Ectodermal cell (in vitro differentiated cells): ENCODE measurements at regions not wholly inside any gene's neighbourhood (a gene's known extent, or its start where the extent isn't known, plus 50 kb on each side); places are given as distances from the start of the nearest gene placed in this dataset.

ENCODE experiments used
- H3K27ac ChIP-seq: 2 replicates; pipeline ENCODE4 v1.7.0; 2013; ENCODE audit warnings: mild to moderate bottlenecking, low read depth, low read length; ENCODE audit not compliant: insufficient read depth, poor library complexity, severe bottlenecking
- H3K27me3 ChIP-seq: 2 replicates; pipeline ENCODE4 v1.7.0; 2013; ENCODE audit warnings: mild to moderate bottlenecking, low read length; ENCODE audit not compliant: insufficient read depth, control insufficient read depth, poor library complexity, severe bottlenecking
- H3K36me3 ChIP-seq: one replicate; pipeline ENCODE4 v1.7.0; 2013; ENCODE audit warnings: low read length; ENCODE audit not compliant: control insufficient read depth, insufficient read depth
- H3K4me1 ChIP-seq: one replicate; pipeline ENCODE4 v1.7.0; 2013; ENCODE audit warnings: low read length; ENCODE audit not compliant: control insufficient read depth, insufficient read depth
- H3K4me3 ChIP-seq: 2 replicates; pipeline ENCODE4 v1.7.0; 2013; ENCODE audit warnings: low read depth, low read length, control low read depth; ENCODE audit not compliant: insufficient read depth
- H3K9me3 ChIP-seq: 2 replicates; pipeline ENCODE4 v1.7.0; 2013; ENCODE audit warnings: mild to moderate bottlenecking, low read length, moderate library complexity; ENCODE audit not compliant: control insufficient read depth
- WGBS, 2 experiments: methylation state at CpG; one replicate each; pipeline ENCODE4 v1.1.7; 2013; ENCODE audit warnings: missing lambda C conversion rate in 2 of 2; 5-methylcytosine and 5-hydroxymethylcytosine counted together

- WGBS, 2 experiments, result 91 to 98% methylated on average over 3 to 4 of the region's 4 CpGs
Measured at GRCh38 chr12:45568808-45569207, 160.7 kb upstream of the ARID2 start.

GRCh38 chr12:45570501-45570900 lies 159.0 kb upstream of the ARID2 start:
- Histone ChIP-seq H3K27me3 (no peaks in the 10 kb centered on the region), H3K27ac (no peak overlapping the region), H3K36me3 (no peaks in the 10 kb centered on the region), H3K4me3 (no peak overlapping the region), H3K9me3 (no peaks in the 10 kb centered on the region), H3K4me1 (no peaks in the 10 kb centered on the region)
- WGBS, 2 experiments, result 94 to 98% methylated on average over 1 of the region's 1 CpG

More at GRCh38 chr12:45568808-45569207, 160.7 kb upstream of the ARID2 start:
- Histone ChIP-seq H3K9me3 (no peaks in the 10 kb centered on the region), H3K4me3 (no peak overlapping the region), H3K4me1 (no peaks in the 10 kb centered on the region), H3K27ac (no peak overlapping the region), H3K27me3 (no peaks in the 10 kb centered on the region), H3K36me3 (no peaks in the 10 kb centered on the region)

DNA sequence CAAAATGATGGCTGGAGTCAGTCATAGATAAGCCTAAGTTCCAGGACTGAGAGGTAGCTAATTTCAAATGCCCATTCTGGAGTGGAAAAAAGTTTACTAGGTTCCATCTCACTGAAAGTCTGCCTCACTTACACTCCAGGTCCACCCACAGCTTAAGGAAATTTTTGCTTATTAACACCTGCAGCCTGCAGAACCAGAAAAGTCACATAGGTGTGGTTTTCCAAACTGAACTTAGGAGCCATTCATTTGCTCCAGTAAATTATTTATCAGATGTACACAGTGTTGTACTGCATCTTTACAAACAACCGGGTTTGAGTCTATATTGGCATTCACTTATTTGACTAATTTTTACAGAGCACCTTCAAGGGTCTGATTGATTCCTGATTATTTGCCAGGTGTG lies 157.4 kb upstream of the ARID2 start:
- H3K9me3 ChIP-seq, result no peaks in the 10 kb centered on the region
- H3K27me3 ChIP-seq, result no peaks in the 10 kb centered on the region
- no peak overlapping the region for H3K27ac ChIP-seq
- WGBS, 2 experiments, result 95 to 100% methylated on average over 1 of the region's 1 CpG
- H3K36me3 ChIP-seq, result no peaks in the 10 kb centered on the region
- H3K4me3 ChIP-seq, result no peak overlapping the region
- H3K4me1 ChIP-seq, result no peaks in the 10 kb centered on the region

DNA sequence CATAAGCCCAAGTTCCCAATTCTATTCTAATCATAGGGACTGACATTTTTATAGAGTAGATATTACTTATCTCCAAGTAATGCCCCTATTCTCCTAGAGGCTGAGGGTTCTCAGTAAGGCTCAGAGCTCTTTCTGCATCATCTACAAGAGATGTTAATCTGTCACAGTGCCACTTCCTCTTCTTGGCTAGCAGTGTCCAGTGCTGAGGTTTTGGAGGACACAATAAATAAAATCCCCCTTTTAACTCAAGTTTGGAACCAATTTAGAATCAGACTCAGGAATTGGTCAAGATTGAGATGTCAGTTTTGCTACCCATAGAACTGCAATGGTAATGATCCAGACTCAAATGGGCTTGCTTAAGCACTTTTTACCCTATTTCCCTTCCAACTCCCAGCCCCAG lies 154.1 kb upstream of the ARID2 start:
- Histone ChIP-seq H3K9me3 (no peaks in the 10 kb centered on the region), H3K4me1 (no peaks in the 10 kb centered on the region), H3K27ac (no peak overlapping the region), H3K27me3 (no peaks in the 10 kb centered on the region), H3K36me3 (no peaks in the 10 kb centered on the region), H3K4me3 (no peak overlapping the region)

DNA sequence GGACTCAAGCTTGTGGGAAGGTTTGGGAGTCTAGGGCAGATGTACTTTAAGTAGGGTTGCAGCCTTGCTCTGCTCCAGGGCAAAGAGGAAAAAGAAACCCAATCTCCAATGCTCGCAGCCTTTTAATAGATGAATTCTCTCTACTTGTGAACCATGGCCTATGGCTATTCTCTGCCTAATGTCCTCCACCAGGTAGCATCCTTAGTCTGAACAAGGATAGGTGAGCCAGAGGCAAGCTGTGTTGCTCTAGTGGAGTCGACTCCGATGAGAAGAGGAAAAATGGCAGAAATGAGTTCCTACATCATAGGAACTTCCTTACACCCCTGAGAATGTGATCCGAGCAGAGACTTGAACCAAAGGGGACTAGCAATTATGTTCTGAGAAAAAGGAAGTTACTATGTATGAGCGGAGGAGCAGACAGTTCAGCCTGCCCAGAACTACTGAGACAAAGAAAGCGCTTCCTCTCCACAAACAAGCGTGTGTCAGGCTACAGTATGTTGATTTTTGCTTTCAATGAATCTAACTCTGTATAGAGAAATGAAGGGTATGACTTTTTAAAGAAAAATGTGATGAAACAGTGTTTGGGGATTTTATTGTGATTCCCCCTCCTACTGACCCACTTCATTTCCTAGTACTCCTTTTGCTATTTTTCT lies 153.6 kb upstream of the ARID2 start:
- H3K4me3 ChIP-seq, result no peak overlapping the region
- no peaks in the 10 kb centered on the region for H3K9me3 ChIP-seq
- no peaks in the 10 kb centered on the region for H3K4me1 ChIP-seq
- WGBS, 2 experiments, result 80 to 87% methylated on average over 6 to 7 of the region's 7 CpGs
- no peak overlapping the region for H3K27ac ChIP-seq
- H3K36me3 ChIP-seq, result no peaks in the 10 kb centered on the region
- H3K27me3 ChIP-seq, result no peaks in the 10 kb centered on the region

DNA sequence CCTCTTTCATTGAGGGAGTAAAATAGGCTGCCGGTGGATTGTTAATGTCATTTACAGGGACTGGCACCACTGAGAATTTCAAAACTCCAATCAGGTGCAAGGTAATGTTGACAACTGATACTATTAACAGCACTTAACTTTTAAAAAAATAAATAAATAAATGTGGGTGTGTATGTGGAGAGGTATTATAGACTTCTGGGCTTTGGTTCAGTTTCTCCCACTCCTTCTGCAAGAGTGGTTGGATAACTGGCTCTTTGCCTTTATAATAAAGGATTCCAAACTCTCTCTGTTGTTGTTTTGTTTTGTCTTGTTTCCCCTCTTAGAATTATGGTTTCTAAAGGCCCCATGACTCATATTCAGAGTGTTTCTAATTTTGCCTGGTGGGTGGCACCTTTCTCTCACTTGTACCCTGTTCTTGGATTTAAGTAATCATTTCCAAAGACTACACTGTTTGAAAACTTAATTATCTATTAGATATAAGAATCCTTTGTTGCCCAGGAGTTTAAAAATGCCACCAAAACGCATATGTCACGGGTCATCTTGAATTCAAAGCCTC lies 151.6 kb upstream of the ARID2 start:
- no peaks in the 10 kb centered on the region for H3K27me3 ChIP-seq
- WGBS, 2 experiments, result 97 to 100% methylated on average over 1 to 3 of the region's 3 CpGs

DNA sequence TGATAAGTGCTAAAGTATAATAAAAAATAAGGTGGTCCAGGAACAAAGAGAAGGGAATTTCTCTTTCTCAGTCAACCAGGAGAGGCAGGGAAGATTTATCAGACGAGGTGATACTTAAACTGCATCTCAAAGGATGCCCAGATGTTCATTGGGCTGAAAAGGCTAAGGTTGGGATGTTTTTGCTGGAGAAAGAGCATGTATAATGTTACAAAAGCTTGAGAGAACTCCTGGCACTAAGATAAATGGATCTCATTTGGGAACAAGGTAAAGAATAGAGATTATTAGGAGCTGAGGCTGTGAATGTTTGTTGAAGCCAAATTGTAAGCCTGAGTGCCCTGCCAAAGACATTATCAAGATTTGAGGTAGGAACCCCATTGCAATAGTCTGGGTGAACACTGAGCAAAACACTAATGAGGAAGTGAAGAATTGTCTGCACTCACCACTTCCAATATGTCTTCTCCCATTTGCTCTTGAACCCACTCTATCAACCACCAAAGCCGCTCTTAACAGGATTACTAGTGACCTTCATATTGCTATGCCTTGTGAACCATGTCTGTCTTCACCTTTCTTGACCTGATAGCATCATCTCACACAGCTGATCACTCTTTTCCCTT lies 149.0 kb upstream of the ARID2 start:
- H3K36me3 ChIP-seq, result no peaks in the 10 kb centered on the region
- no peak overlapping the region for H3K27ac ChIP-seq
- H3K27me3 ChIP-seq, result no peaks in the 10 kb centered on the region
- WGBS, 2 experiments, result 87 to 93% methylated on average over 2 of the region's 2 CpGs
- H3K4me1 ChIP-seq, result no peaks in the 10 kb centered on the region
- no peaks in the 10 kb centered on the region for H3K9me3 ChIP-seq
- H3K4me3 ChIP-seq, result no peak overlapping the region

More for the DNA sequence above, 151.6 kb upstream of the ARID2 start:
- H3K9me3 ChIP-seq, result no peaks in the 10 kb centered on the region
- no peaks in the 10 kb centered on the region for H3K36me3 ChIP-seq
- H3K27ac ChIP-seq, result no peak overlapping the region
- H3K4me3 ChIP-seq, result no peak overlapping the region
- H3K4me1 ChIP-seq, result no peaks in the 10 kb centered on the region

GRCh38 chr12:45581112-45581511 lies 148.4 kb upstream of the ARID2 start:
- H3K27me3 ChIP-seq, result no peaks in the 10 kb centered on the region
- no peaks in the 10 kb centered on the region for H3K36me3 ChIP-seq
- H3K27ac ChIP-seq, result no peak overlapping the region
- no peaks in the 10 kb centered on the region for H3K4me1 ChIP-seq
- no peaks in the 10 kb centered on the region for H3K9me3 ChIP-seq
- 89 to 91% methylated on average over 1 of the region's 1 CpG for WGBS, 2 experiments
- no peak overlapping the region for H3K4me3 ChIP-seq

DNA sequence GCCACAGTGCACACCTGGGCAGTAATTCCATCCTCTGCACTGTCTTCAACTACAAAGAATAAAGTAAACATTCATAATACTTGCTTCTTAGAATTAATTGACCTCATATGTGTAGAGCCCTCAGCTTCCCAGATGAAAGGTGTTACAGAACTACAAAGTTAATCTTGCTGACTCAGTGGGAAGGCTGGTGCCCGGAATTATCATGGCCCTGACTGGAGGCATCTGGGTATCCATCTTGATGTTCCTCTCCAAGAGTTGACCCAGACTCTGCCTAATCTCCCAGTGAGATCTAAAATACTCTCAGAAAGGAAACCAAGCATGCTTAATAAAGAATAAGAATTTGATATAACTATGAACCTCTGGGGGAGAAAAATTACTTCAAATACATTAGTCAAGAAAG lies 147.0 kb upstream of the ARID2 start:
- Histone ChIP-seq H3K27me3 (no peaks in the 10 kb centered on the region), H3K27ac (no peak overlapping the region), H3K36me3 (no peaks in the 10 kb centered on the region), H3K4me3 (no peak overlapping the region), H3K9me3 (no peaks in the 10 kb centered on the region), H3K4me1 (no peaks in the 10 kb centered on the region)
- 83 to 96% methylated on average over 1 of the region's 1 CpG for WGBS, 2 experiments

GRCh38 chr12:45582986-45583659 lies 146.4 kb upstream of the ARID2 start:
- 86 to 88% methylated on average over 7 to 8 of the region's 8 CpGs for WGBS, 2 experiments
- Histone ChIP-seq H3K9me3 (no peaks in the 10 kb centered on the region), H3K27me3 (no peaks in the 10 kb centered on the region), H3K4me1 (no peaks in the 10 kb centered on the region), H3K27ac (no peak overlapping the region), H3K4me3 (no peak overlapping the region), H3K36me3 (no peaks in the 10 kb centered on the region)
